Uterus (tissue), 2 donors: ENCODE measurements at regions not wholly inside any gene's neighbourhood (a gene's known extent, or its start where the extent isn't known, plus 50 kb on each side); places are given as distances from the start of the nearest gene placed in this dataset.

Experiments
- CTCF ChIP-seq, 4 experiments: fragments of 200-600 bp in 2 of 4; fragments of 450-650 bp in 2 of 4; sonication (generic) in 2 of 4; IDR thresholded peaks; one replicate each; pipeline ENCODE4 v1.5.1; 2016 to 2019; ENCODE audit warnings: antibody characterized with exemption in 4 of 4, mild to moderate bottlenecking in 2 of 4, moderate library complexity in 1 of 4
- POLR2A ChIP-seq, 2 donors: fragments of 450-650 bp; IDR thresholded peaks; one replicate each; pipeline ENCODE4 v1.6.1; 2016; ENCODE audit warnings: antibody characterized with exemption in 2 of 2, mild to moderate bottlenecking in 1 of 2, moderate library complexity in 1 of 2

GRCh38 chr1:194476872-194477271 lies 1290.5 kb upstream of the B3GALT2 start:
- TF ChIP-seq POLR2A (IDR thresholded peaks at IDR 0.05): no peak
- TF ChIP-seq CTCF (IDR thresholded peaks at IDR 0.05): no peak
